SK-N-SH (cell line): ENCODE measurements at regions not wholly inside any gene's neighbourhood (a gene's known extent, or its start where the extent isn't known, plus 50 kb on each side); places are given as distances from the start of the nearest gene placed in this dataset.

Experiments used
- CTCF ChIA-PET: fragments of 300-600, 350-600 bp; formaldehyde crosslinking; extraction: SDS; loops from one replicate; lab custom pipeline; 2021; lab: Yijun Ruan, JAX
- POLR2A ChIA-PET: fragments of 350-600 bp; sonication (Branson Sonifier 250); formaldehyde crosslinking; extraction: SDS; loops from one replicate; lab custom pipeline; 2020; ENCODE audit warnings: antibody characterized with exemption, inconsistent platforms; lab: Yijun Ruan, JAX
- DNase-seq: peaks from one replicate; pipeline ENCODE4 v3.0.0; 2012
- H2AFZ ChIP-seq: fragments of 200-600 bp; sonication (generic); 2 replicates; pipeline ENCODE4 v1.8.1; 2016; ENCODE audit warnings: antibody characterized with exemption, mild to moderate bottlenecking, low read depth
- H3F3A ChIP-seq: fragments of 200-600 bp; sonication (generic); replicated peaks from 2 replicates; pipeline ENCODE3; 2016; ENCODE audit warnings: antibody characterized with exemption, mild to moderate bottlenecking; ENCODE audit not compliant: insufficient read depth
- H3K27ac ChIP-seq, 2 experiments: fragments of 200-500 bp in 1 of 2; fragments of 200-600 bp in 1 of 2; sonication (Bioruptor generic) in 1 of 2; sonication (generic), shearing (Covaris generic) in 1 of 2; 2 replicates each; pipeline versions ENCODE4 v1.5.1 to v1.6.1; 2014 to 2016; ENCODE audit warnings: low read depth in 2 of 2, inconsistent platforms in 1 of 2, low read length in 1 of 2, mild to moderate bottlenecking in 1 of 2, mixed read lengths in 1 of 2
- H3K27me3 ChIP-seq: fragments of 200-600 bp; sonication (generic), shearing (Covaris generic); 2 replicates; pipeline ENCODE4 v1.6.1; 2016; ENCODE audit warnings: mixed run types; ENCODE audit not compliant: insufficient read depth
- H3K36me3 ChIP-seq, 2 experiments: fragments of 200-500 bp in 1 of 2; fragments of 200-600 bp in 1 of 2; sonication (Bioruptor generic) in 1 of 2; sonication (generic) in 1 of 2; replicated peaks in 1 of 2; 2 replicates each; pipeline versions ENCODE3 to v1.5.1; 2014 to 2016; ENCODE audit warnings: low read length in 1 of 2, mild to moderate bottlenecking in 1 of 2; ENCODE audit not compliant: insufficient read depth in 2 of 2, control insufficient read depth in 1 of 2
- H3K4me1 ChIP-seq, 2 experiments: fragments of 200-500 bp in 1 of 2; fragments of 200-600 bp in 1 of 2; sonication (Bioruptor generic) in 1 of 2; sonication (generic), shearing (Covaris generic) in 1 of 2; 2 replicates each; pipeline versions ENCODE4 v1.5.1 to v1.6.1; 2014 to 2016; ENCODE audit warnings: low read depth in 1 of 2, low read length in 1 of 2, mixed run types in 1 of 2; ENCODE audit not compliant: insufficient read depth in 2 of 2, control insufficient read depth in 1 of 2
- H3K4me2 ChIP-seq: fragments of 200-600 bp; sonication (generic), shearing (Covaris generic); 2 replicates; pipeline ENCODE4 v1.6.1; 2017; ENCODE audit warnings: mixed run types
- H3K4me3 ChIP-seq, 2 experiments: fragments of 200-500 bp in 1 of 2; fragments of 200-600 bp in 1 of 2; sonication (Bioruptor generic) in 1 of 2; sonication (generic), shearing (Covaris generic) in 1 of 2; 2 replicates each; pipeline versions ENCODE4 v1.5.1 to v1.8.1; 2014 to 2016; ENCODE audit warnings: low read depth in 2 of 2, inconsistent platforms in 1 of 2, low read length in 1 of 2, mild to moderate bottlenecking in 1 of 2, mixed read lengths in 1 of 2, moderate library complexity in 1 of 2
- H3K79me2 ChIP-seq: fragments of 200-600 bp; sonication (generic); 2 replicates; pipeline ENCODE4 v1.8.1; 2017; ENCODE audit warnings: mild to moderate bottlenecking; ENCODE audit not compliant: insufficient read depth
- H3K9ac ChIP-seq: fragments of 200-600 bp; sonication (generic); 2 replicates; pipeline ENCODE4 v1.6.1; 2017; ENCODE audit warnings: mixed run types
- H3K9me2 ChIP-seq: fragments of 200-600 bp; sonication (generic); 2 replicates; pipeline ENCODE4 v1.6.1; 2017; ENCODE audit warnings: mixed run types
- H3K9me3 ChIP-seq: fragments of 200-600 bp; sonication (generic); 2 replicates; pipeline ENCODE4 v1.6.1; 2017; ENCODE audit warnings: mixed run types, mild to moderate bottlenecking, moderate library complexity
- H4K20me1 ChIP-seq: fragments of 200-600 bp; sonication (generic); 2 replicates; pipeline ENCODE4 v1.6.1; 2017; ENCODE audit warnings: mild to moderate bottlenecking, mixed run types; ENCODE audit not compliant: insufficient read depth
- GATA2 ChIP-seq: sonication (generic); formaldehyde crosslinking; IDR thresholded peaks from 2 replicates; pipeline ENCODE4 v1.5.0; 2020; ENCODE audit warnings: mild to moderate bottlenecking, missing genetic modification reagents
- MXI1 ChIP-seq: IDR thresholded peaks from 2 replicates; pipeline ENCODE4 v1.6.1; 2012; ENCODE audit warnings: mild to moderate bottlenecking, low read depth, low read length, improper control_type of control experiment
- NRF1 ChIP-seq: IDR thresholded peaks from 2 replicates; pipeline ENCODE4 v1.6.1; 2012; ENCODE audit warnings: low read depth, mild to moderate bottlenecking, low read length
- POLR2AphosphoS5 ChIP-seq: IDR thresholded peaks from 2 replicates; pipeline ENCODE4 v1.6.1; 2012; ENCODE audit warnings: low read depth, low read length
- RAD21 ChIP-seq: IDR thresholded peaks from 2 replicates; pipeline ENCODE4 v1.6.1; 2012; ENCODE audit warnings: mild to moderate bottlenecking, low read length
- RFX5 ChIP-seq: IDR thresholded peaks from 2 replicates; pipeline ENCODE4 v1.6.1; 2012; ENCODE audit warnings: mild to moderate bottlenecking, improper control_type of control experiment, low read length
- RXRA ChIP-seq: IDR thresholded peaks from 2 replicates; pipeline ENCODE4 v1.4.0; 2012; ENCODE audit warnings: low read depth, mild to moderate bottlenecking, borderline replicate concordance
- SIN3A ChIP-seq: IDR thresholded peaks from 2 replicates; pipeline ENCODE4 v1.6.1; 2012; ENCODE audit warnings: low read depth, mild to moderate bottlenecking, low read length, moderate library complexity, borderline replicate concordance
- SMC3 ChIP-seq: IDR thresholded peaks from 2 replicates; pipeline ENCODE4 v1.6.1; 2012; ENCODE audit warnings: low read depth, low read length, improper control_type of control experiment
- WGBS: methylation state at CpG from one replicate; pipeline ENCODE4 v1.1.6; 2017; ENCODE audit warnings: low lambda C conversion rate; 5-methylcytosine and 5-hydroxymethylcytosine counted together
- TF ChIP-seq, protein P1 (sequence below): fragments of 200-600 bp; sonication (generic); IDR thresholded peaks from 2 replicates; pipeline ENCODE4 v1.6.1; 2017; ENCODE audit warnings: antibody characterized with exemption, mild to moderate bottlenecking, moderate library complexity
- TF ChIP-seq, protein P2 (sequence below): IDR thresholded peaks from 2 replicates; pipeline ENCODE4 v1.4.0; 2012; ENCODE audit warnings: low read depth
- TF ChIP-seq, protein P3 (sequence below): IDR thresholded peaks from 2 replicates; pipeline ENCODE4 v1.6.1; 2012; ENCODE audit warnings: mild to moderate bottlenecking, low read depth, low read length, moderate library complexity

DNA sequence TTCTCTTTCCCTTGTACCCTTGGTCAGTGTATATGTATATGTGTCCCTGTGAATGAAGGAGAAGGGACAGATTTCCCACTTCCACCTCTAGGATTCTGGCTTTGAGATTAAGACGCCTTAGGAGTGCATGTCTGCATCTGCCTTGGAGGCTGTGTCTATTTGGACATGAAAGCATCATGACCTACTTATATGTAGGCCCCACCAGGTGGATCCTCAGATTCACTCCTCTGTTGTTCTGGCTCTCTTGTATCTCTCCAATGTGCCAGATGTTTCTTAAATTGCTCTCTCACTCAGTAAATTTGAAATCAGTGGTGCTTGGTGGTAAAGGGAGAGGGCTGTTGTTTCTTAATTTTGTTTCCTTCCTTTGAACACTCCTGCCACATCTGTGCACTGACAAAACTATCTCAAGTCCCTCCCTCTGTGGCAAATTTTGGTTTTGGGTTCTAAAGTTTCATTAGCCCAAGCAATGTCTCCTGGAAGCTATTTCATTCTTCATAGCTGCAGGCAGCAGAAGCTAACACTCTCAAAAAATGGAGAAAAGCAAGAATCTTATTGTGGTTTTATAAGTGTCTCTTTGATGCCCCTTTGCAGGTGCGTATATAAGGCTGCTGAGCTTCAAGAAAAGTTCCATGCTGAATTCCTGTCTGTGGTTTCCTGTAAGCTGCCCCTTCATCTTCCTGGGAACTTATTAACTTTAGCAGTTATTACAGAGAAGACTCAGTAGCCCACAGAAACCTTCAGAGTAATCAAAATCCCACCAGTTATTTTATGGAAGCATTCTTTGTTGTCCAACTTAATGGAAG, 179.7 kb upstream of the SETBP1 start:
- H3K4me2 ChIP-seq, result no peak overlapping the region
- POLR2A ChIA-PET, result no interaction called here
- H3K9me3 ChIP-seq, result no peaks in the 10 kb centered on the region
- H3F3A ChIP-seq, result no peaks in the 10 kb centered on the region
- DNase-seq, result no peak
- no peaks in the 10 kb centered on the region for H3K27me3 ChIP-seq
- no peak overlapping the region for H3K9ac ChIP-seq
- H3K9me2 ChIP-seq, result no peaks in the 10 kb centered on the region
- no peaks in the 10 kb centered on the region; a peak in 2 of 4 replicates for H3K4me1 ChIP-seq
- no peak overlapping the region for H2AFZ ChIP-seq
- CTCF ChIA-PET, result no interaction called here
- H3K36me3 ChIP-seq, result no peaks in the 10 kb centered on the region
- TF ChIP-seq RFX5, result no peak
- TF ChIP-seq, protein P1, sequence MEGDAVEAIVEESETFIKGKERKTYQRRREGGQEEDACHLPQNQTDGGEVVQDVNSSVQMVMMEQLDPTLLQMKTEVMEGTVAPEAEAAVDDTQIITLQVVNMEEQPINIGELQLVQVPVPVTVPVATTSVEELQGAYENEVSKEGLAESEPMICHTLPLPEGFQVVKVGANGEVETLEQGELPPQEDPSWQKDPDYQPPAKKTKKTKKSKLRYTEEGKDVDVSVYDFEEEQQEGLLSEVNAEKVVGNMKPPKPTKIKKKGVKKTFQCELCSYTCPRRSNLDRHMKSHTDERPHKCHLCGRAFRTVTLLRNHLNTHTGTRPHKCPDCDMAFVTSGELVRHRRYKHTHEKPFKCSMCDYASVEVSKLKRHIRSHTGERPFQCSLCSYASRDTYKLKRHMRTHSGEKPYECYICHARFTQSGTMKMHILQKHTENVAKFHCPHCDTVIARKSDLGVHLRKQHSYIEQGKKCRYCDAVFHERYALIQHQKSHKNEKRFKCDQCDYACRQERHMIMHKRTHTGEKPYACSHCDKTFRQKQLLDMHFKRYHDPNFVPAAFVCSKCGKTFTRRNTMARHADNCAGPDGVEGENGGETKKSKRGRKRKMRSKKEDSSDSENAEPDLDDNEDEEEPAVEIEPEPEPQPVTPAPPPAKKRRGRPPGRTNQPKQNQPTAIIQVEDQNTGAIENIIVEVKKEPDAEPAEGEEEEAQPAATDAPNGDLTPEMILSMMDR, result no peak
- no peak for TF ChIP-seq RAD21
- no peak for TF ChIP-seq GATA2
- TF ChIP-seq, protein P2, sequence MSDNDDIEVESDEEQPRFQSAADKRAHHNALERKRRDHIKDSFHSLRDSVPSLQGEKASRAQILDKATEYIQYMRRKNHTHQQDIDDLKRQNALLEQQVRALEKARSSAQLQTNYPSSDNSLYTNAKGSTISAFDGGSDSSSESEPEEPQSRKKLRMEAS, result no peak
- TF ChIP-seq SIN3A, result no peak
- TF ChIP-seq POLR2AphosphoS5, result no peak
- no peak for TF ChIP-seq RXRA
- no peak for TF ChIP-seq SMC3
- no peak for TF ChIP-seq NRF1
- TF ChIP-seq MXI1, result no peak
- TF ChIP-seq, protein P3, sequence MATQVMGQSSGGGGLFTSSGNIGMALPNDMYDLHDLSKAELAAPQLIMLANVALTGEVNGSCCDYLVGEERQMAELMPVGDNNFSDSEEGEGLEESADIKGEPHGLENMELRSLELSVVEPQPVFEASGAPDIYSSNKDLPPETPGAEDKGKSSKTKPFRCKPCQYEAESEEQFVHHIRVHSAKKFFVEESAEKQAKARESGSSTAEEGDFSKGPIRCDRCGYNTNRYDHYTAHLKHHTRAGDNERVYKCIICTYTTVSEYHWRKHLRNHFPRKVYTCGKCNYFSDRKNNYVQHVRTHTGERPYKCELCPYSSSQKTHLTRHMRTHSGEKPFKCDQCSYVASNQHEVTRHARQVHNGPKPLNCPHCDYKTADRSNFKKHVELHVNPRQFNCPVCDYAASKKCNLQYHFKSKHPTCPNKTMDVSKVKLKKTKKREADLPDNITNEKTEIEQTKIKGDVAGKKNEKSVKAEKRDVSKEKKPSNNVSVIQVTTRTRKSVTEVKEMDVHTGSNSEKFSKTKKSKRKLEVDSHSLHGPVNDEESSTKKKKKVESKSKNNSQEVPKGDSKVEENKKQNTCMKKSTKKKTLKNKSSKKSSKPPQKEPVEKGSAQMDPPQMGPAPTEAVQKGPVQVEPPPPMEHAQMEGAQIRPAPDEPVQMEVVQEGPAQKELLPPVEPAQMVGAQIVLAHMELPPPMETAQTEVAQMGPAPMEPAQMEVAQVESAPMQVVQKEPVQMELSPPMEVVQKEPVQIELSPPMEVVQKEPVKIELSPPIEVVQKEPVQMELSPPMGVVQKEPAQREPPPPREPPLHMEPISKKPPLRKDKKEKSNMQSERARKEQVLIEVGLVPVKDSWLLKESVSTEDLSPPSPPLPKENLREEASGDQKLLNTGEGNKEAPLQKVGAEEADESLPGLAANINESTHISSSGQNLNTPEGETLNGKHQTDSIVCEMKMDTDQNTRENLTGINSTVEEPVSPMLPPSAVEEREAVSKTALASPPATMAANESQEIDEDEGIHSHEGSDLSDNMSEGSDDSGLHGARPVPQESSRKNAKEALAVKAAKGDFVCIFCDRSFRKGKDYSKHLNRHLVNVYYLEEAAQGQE, result no peak
- TF ChIP-seq, all 33 proteins: peak for 0
- H3K4me3 ChIP-seq, result no peak overlapping the region
- no peaks in the 10 kb centered on the region for H4K20me1 ChIP-seq
- WGBS, result 78% methylated on average over 2 of the region's 2 CpGs
- H3K27ac ChIP-seq, result no peak overlapping the region
- no peaks in the 10 kb centered on the region for H3K79me2 ChIP-seq
